ENCODE measurements at regions not wholly inside any gene's neighbourhood (a gene's known extent, or its start where the extent isn't known, plus 50 kb on each side); places are given as distances from the start of the nearest gene placed in this dataset.

DNA sequence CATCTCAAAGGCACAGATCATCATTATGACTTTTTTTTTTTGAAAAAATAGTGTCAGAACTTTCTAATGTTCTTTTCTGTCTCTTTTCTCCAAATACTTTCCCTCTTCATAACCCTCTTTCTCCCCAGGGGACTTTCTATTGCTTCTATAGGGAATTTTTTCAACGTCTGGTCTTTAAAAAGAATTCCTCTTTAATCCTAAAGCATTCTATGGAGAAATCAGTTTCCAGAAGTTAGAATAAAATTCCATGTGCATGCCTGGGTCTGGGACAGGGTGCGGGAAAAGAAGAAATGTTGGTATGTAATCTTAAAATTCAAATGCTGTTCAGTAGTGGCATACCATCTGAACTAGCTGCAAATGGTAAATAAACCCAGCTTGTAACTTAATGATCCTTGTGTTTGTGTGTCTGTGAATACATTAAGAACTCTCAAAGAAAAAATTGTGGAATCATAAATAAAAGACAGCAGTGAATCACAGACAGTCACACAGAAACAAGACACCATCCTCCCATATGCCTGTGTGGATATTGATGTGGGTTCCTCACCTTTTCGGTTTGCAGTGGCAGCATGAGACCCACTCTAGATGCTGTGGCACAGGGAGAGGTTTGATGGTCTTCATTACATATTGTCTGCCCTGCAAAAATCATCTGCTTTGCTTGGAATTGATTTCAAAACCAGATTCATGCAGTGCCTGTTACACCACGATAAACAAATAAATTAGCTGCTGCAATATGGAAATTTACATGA, 374.7 kb upstream of the NRP1 start:
- no peaks in the 10 kb centered on the region for H3K9me3 ChIP-seq
- H3K4me1 ChIP-seq = no peaks in the 10 kb centered on the region
- no peak for DNase-seq
- TF ChIP-seq, protein P1, sequence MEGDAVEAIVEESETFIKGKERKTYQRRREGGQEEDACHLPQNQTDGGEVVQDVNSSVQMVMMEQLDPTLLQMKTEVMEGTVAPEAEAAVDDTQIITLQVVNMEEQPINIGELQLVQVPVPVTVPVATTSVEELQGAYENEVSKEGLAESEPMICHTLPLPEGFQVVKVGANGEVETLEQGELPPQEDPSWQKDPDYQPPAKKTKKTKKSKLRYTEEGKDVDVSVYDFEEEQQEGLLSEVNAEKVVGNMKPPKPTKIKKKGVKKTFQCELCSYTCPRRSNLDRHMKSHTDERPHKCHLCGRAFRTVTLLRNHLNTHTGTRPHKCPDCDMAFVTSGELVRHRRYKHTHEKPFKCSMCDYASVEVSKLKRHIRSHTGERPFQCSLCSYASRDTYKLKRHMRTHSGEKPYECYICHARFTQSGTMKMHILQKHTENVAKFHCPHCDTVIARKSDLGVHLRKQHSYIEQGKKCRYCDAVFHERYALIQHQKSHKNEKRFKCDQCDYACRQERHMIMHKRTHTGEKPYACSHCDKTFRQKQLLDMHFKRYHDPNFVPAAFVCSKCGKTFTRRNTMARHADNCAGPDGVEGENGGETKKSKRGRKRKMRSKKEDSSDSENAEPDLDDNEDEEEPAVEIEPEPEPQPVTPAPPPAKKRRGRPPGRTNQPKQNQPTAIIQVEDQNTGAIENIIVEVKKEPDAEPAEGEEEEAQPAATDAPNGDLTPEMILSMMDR (IDR thresholded peaks at IDR 0.05) = no peak
- no peak for TF ChIP-seq POLR2A (IDR thresholded peaks at IDR 0.05)
- no peak overlapping the region for H3K27ac ChIP-seq
- no peaks in the 10 kb centered on the region for H3K36me3 ChIP-seq
- no peaks in the 10 kb centered on the region for H3K27me3 ChIP-seq
- H3K4me3 ChIP-seq = no peak overlapping the region

DNA sequence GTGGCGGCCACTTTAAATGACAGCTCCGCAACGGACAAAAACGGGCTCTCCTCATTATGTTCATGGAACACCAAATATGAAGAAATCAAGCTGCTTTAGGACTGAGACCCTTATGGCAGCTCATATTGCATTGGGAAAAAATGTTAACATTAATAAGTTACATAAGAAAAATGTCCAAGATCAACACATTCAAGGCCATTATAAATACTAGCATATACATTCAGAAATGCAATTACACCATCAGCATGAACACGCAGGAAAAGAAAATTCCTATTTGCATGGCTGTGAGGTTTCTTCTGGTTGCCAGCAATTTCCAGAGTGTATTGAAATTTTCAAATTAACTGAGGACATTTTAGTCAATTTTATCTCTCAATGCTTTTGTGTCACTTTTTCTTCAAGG, 374.1 kb upstream of the NRP1 start:
- Histone ChIP-seq H3K9me3 (no peaks in the 10 kb centered on the region), H3K4me3 (no peak overlapping the region), H3K27me3 (no peaks in the 10 kb centered on the region), H3K36me3 (no peaks in the 10 kb centered on the region), H3K27ac (no peak overlapping the region), H3K4me1 (no peaks in the 10 kb centered on the region)
- DNase-seq = no peak
- TF ChIP-seq POLR2A (IDR thresholded peaks at IDR 0.05) = no peak
- TF ChIP-seq, protein P1 (IDR thresholded peaks at IDR 0.05) = no peak

DNA sequence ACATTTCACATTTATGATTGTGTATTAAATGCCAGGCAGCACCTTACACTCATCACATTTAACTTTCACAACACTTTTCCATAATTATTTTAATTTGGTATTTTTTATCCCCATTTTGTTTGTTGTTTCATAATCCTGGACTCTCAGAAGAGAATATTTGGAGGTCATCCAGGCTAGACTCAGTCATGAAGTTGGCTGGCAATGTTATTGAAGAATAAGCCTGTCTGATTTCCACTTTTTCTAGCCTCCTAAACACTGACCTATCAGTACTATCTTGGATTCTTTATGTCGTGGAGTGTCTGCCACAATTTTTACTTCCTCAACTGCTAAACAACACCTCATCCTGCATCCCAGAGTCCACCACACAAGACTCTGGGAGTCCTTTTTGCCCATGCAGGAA, 372.3 kb upstream of the NRP1 start:
- Histone ChIP-seq H3K4me1 (no peaks in the 10 kb centered on the region), H3K9me3 (no peaks in the 10 kb centered on the region), H3K27me3 (no peaks in the 10 kb centered on the region), H3K27ac (no peak overlapping the region), H3K4me3 (no peak overlapping the region), H3K36me3 (no peaks in the 10 kb centered on the region)
- DNase-seq = no peak
- no peak for TF ChIP-seq POLR2A (IDR thresholded peaks at IDR 0.05)
- TF ChIP-seq, protein P1 (IDR thresholded peaks at IDR 0.05) = no peak

DNA sequence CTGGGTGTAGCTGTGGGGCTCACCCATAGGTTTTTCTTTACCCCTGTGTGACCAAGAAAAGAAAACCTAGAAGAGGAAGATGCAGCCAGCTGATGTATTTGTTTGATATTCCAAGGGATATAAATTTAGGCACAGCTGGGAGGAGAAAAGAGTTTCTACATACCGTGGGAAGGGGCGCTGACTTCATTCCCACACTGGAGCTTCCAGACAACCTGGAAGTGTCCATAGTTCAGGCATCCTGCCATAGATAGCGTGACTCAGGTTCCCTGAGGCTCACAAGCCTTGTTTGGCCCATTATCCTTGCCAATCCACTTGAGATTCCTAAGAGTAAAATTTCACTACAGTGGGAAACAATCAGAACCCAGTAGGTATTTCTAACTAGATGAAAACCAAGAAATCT, 371.7 kb upstream of the NRP1 start:
- H3K4me3 ChIP-seq = no peak overlapping the region
- DNase-seq = no peak

DNA sequence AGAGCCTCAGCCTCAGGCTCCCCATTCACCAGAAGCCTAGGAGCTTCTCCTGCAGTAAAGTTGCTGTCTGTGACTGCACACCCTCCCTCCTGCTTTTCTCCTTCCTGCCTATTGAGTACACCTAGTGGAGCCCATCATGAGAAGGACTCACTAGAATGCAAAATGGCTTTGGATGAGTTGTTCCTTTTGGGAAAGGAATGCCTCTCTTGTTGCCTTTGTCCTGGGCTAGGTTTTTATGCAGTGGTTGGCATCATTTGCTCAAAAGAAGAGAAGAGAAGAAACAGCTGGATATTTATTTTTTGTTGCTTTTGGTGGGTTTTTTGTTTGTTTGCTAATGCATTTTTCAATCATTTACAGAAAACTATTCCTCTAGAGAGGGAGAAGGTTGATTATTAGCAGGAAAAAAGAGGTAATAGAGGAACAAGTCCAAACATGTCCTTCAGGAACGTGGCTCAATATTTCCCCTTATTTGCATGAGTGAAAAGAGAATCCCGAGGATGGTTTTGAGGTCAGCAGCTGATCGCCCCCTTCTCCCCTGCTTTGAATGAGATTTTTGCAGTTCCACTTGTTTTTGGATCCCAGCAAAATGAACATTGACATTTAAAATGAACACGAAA, 369.9 kb upstream of the NRP1 start:
- Histone ChIP-seq H3K4me1 (no peaks in the 10 kb centered on the region), H3K4me3 (no peak overlapping the region), H3K9me3 (no peaks in the 10 kb centered on the region), H3K27me3 (no peaks in the 10 kb centered on the region), H3K36me3 (no peaks in the 10 kb centered on the region), H3K27ac (no peak overlapping the region)
- no peak for DNase-seq
- TF ChIP-seq, protein P1 (IDR thresholded peaks at IDR 0.05) = no peak
- TF ChIP-seq POLR2A (IDR thresholded peaks at IDR 0.05) = no peak

More for the DNA sequence above, 371.7 kb upstream of the NRP1 start:
- H3K9me3 ChIP-seq = no peaks in the 10 kb centered on the region
- TF ChIP-seq, protein P1 (IDR thresholded peaks at IDR 0.05) = no peak
- no peak for TF ChIP-seq POLR2A (IDR thresholded peaks at IDR 0.05)
- H3K27ac ChIP-seq = no peak overlapping the region
- no peaks in the 10 kb centered on the region for H3K36me3 ChIP-seq
- no peaks in the 10 kb centered on the region for H3K4me1 ChIP-seq
- H3K27me3 ChIP-seq = no peaks in the 10 kb centered on the region
